ENCODE measurements at regions not wholly inside any gene's neighbourhood (a gene's known extent, or its start where the extent isn't known, plus 50 kb on each side); places are given as distances from the start of the nearest gene placed in this dataset.
"Not testable (repeated sequence)": the region's sequence is repeated elsewhere in the genome, so short reads cannot be mapped to it uniquely, and the experiment has no call there.

- DNase-seq (ENCODE audit: low spot score), result no peak
- no peak overlapping the region for H3K27ac Mint-ChIP-seq (ENCODE audit: unreplicated experiment)
- H3K4me1 Mint-ChIP-seq (ENCODE audit: unreplicated experiment), result peaks cover 33% of the 10 kb centered on the region
- H3K27me3 Mint-ChIP-seq (ENCODE audit: unreplicated experiment), result peaks cover 2% of the 10 kb centered on the region
- no peak overlapping the region for H3K4me3 Mint-ChIP-seq (ENCODE audit: unreplicated experiment)
- no peak for TF ChIP-seq CTCF (IDR thresholded peaks at IDR 0.05; ENCODE audit: unreplicated experiment)
- no peaks in the 10 kb centered on the region for H3K9me3 Mint-ChIP-seq (ENCODE audit: unreplicated experiment)
- H3K36me3 Mint-ChIP-seq (ENCODE audit: low read depth, unreplicated experiment), result peaks cover 13% of the 10 kb centered on the region
These were observed 80.4 kb upstream of the KCNA1 start for GRCh38 chr12:4829161-4829792.

GRCh38 chr12:4829793-4830162 is 79.9 kb upstream of the KCNA1 start:
- TF ChIP-seq CTCF (IDR thresholded peaks at IDR 0.05; ENCODE audit: unreplicated experiment), result no peak

GRCh38 chr12:4830556-4831210 is 79.0 kb upstream of the KCNA1 start:
- peaks cover 13% of the 10 kb centered on the region for H3K36me3 Mint-ChIP-seq (ENCODE audit: low read depth, unreplicated experiment)
- peaks cover 23% of the 10 kb centered on the region for H3K4me1 Mint-ChIP-seq (ENCODE audit: unreplicated experiment)
- DNase-seq (ENCODE audit: low spot score), result no peak
- peaks cover 2% of the 10 kb centered on the region for H3K27me3 Mint-ChIP-seq (ENCODE audit: unreplicated experiment)
- TF ChIP-seq CTCF (IDR thresholded peaks at IDR 0.05; ENCODE audit: unreplicated experiment), result no peak
- no peaks in the 10 kb centered on the region for H3K9me3 Mint-ChIP-seq (ENCODE audit: unreplicated experiment)
- no peak overlapping the region for H3K27ac Mint-ChIP-seq (ENCODE audit: unreplicated experiment)
- H3K4me3 Mint-ChIP-seq (ENCODE audit: unreplicated experiment), result no peak overlapping the region

More at GRCh38 chr12:4829793-4830162, 79.9 kb upstream of the KCNA1 start:
- H3K27me3 Mint-ChIP-seq (ENCODE audit: unreplicated experiment), result peaks cover 2% of the 10 kb centered on the region
- H3K36me3 Mint-ChIP-seq (ENCODE audit: low read depth, unreplicated experiment), result peaks cover 13% of the 10 kb centered on the region
- DNase-seq (ENCODE audit: low spot score), result no peak
- H3K4me3 Mint-ChIP-seq (ENCODE audit: unreplicated experiment), result no peak overlapping the region
- H3K9me3 Mint-ChIP-seq (ENCODE audit: unreplicated experiment), result no peaks in the 10 kb centered on the region
- H3K27ac Mint-ChIP-seq (ENCODE audit: unreplicated experiment), result no peak overlapping the region
- peaks cover 28% of the 10 kb centered on the region for H3K4me1 Mint-ChIP-seq (ENCODE audit: unreplicated experiment)

- Mint-ChIP-seq H3K4me3 (ENCODE audit: unreplicated experiment) (no peak overlapping the region), H3K4me1 (ENCODE audit: unreplicated experiment) (peaks cover 23% of the 10 kb centered on the region), H3K9me3 (ENCODE audit: unreplicated experiment) (no peaks in the 10 kb centered on the region), H3K36me3 (ENCODE audit: low read depth, unreplicated experiment) (peaks cover 19% of the 10 kb centered on the region), H3K27ac (ENCODE audit: unreplicated experiment) (no peak overlapping the region), H3K27me3 (ENCODE audit: unreplicated experiment) (peaks cover 2% of the 10 kb centered on the region)
- no peak for DNase-seq (ENCODE audit: low spot score)
- TF ChIP-seq CTCF (IDR thresholded peaks at IDR 0.05; ENCODE audit: unreplicated experiment), result no peak
These were observed 76.7 kb upstream of the KCNA1 start for GRCh38 chr12:4833053-4833452.

GRCh38 chr12:4833524-4833923 is 76.2 kb upstream of the KCNA1 start:
- Mint-ChIP-seq H3K36me3 (ENCODE audit: low read depth, unreplicated experiment) (peaks cover 24% of the 10 kb centered on the region), H3K27ac (ENCODE audit: unreplicated experiment) (no peak overlapping the region), H3K9me3 (ENCODE audit: unreplicated experiment) (no peaks in the 10 kb centered on the region), H3K4me1 (ENCODE audit: unreplicated experiment) (peaks cover 18% of the 10 kb centered on the region), H3K27me3 (ENCODE audit: unreplicated experiment) (peaks cover 2% of the 10 kb centered on the region), H3K4me3 (ENCODE audit: unreplicated experiment) (no peak overlapping the region)
- no peak for TF ChIP-seq CTCF (IDR thresholded peaks at IDR 0.05; ENCODE audit: unreplicated experiment)
- no peak for DNase-seq (ENCODE audit: low spot score)

- not testable (repeated sequence) for H3K4me3 Mint-ChIP-seq (ENCODE audit: unreplicated experiment); H3K27me3 Mint-ChIP-seq (ENCODE audit: unreplicated experiment); H3K9me3 Mint-ChIP-seq (ENCODE audit: unreplicated experiment); DNase-seq (ENCODE audit: low spot score); H3K27ac Mint-ChIP-seq (ENCODE audit: unreplicated experiment); H3K4me1 Mint-ChIP-seq (ENCODE audit: unreplicated experiment)
- H3K36me3 Mint-ChIP-seq (ENCODE audit: low read depth, unreplicated experiment), result peaks cover 37% of the 10 kb centered on the region
These were observed 67.3 kb upstream of the KCNA1 start for GRCh38 chr12:4842401-4842800.

Measured in endothelial cell (in vitro differentiated cells).